Left cardiac atrium (tissue), 4 donors: ENCODE measurements at regions not wholly inside any gene's neighbourhood (a gene's known extent, or its start where the extent isn't known, plus 50 kb on each side); places are given as distances from the start of the nearest gene placed in this dataset.

Experiments used
- ATAC-seq, 2 donors: fragments of 200-7000 bp; cut with Tn5 transposase; one replicate each; pipeline ENCODE4 v1.9.1; 2020; ENCODE audit warnings: mild to moderate bottlenecking in 2 of 2, moderate library complexity in 2 of 2
- DNase-seq: peaks from one replicate; pipeline ENCODE4 v3.0.0-alpha.2; 2020
- intact Hi-C, 2 donors: fragments of 100-400 bp; cut with DNase I; formaldehyde crosslinking; loops; one replicate each; pipeline versions ENCODE4 v1.14.1 to v1.15.1; 2022 to 2023
- donor health status: DM: no; HTN: yes; CAD: no.
- donor health status: DM: no; HTN: yes; CAD: no; lungs with severe emphysema.
- donor health status: DM: yes; HTN: yes; CAD: no.
- donor health status: Dilated cardiomyopathy.

- intact Hi-C loops = no loop called here
- ATAC-seq (no peak), DNase-seq (peak; percentile 7)
Observed at GRCh38 chr14:101112351-101113107, 209.0 kb upstream of the RTL1 start.

GRCh38 chr14:101113108-101113612 lies 209.6 kb upstream of the RTL1 start:
- peak; percentile 10 for DNase-seq
- intact Hi-C loops = no loop called here
- no peak for ATAC-seq

- intact Hi-C loops = no loop called here
- DNase-seq = peak; percentile 13
- ATAC-seq = no peak
Observed at GRCh38 chr14:101113835-101114725, 210.6 kb upstream of the RTL1 start.

GRCh38 chr14:101114726-101115515 lies 211.4 kb upstream of the RTL1 start:
- ATAC-seq = no peak

GRCh38 chr14:101115652-101116051 lies 212.1 kb upstream of the RTL1 start:
- intact Hi-C loops = no loop called here
- DNase-seq = no peak
- ATAC-seq = no peak

More at GRCh38 chr14:101114726-101115515, 211.4 kb upstream of the RTL1 start:
- DNase-seq = peak; percentile 11
- intact Hi-C loops = no loop called here

- intact Hi-C loops = no loop called here
- DNase-seq = no peak
- ATAC-seq = no peak
Observed at GRCh38 chr14:101116065-101116464, 212.5 kb upstream of the RTL1 start.

- ATAC-seq (no peak), DNase-seq (no peak)
- intact Hi-C loops = no loop called here
Observed at GRCh38 chr14:101116486-101117130, 213.1 kb upstream of the RTL1 start.

GRCh38 chr14:101117543-101117942 lies 214.0 kb upstream of the RTL1 start:
- DNase-seq (no peak), ATAC-seq (no peak)
- intact Hi-C loops = no loop called here

GRCh38 chr14:101118233-101118632 lies 214.7 kb upstream of the RTL1 start:
- no peak for DNase-seq
- ATAC-seq = no peak

GRCh38 chr14:101118746-101119591 lies 215.4 kb upstream of the RTL1 start:
- ATAC-seq (no peak), DNase-seq (peak; percentile 12)
- intact Hi-C loops = no loop called here

More at GRCh38 chr14:101118233-101118632, 214.7 kb upstream of the RTL1 start:
- intact Hi-C loops = no loop called here

- peak in 1 of 2 donors; percentile 42 for ATAC-seq
- DNase-seq = peak; percentile 17
- intact Hi-C loops = no loop called here
Observed at GRCh38 chr14:101119830-101120571, 216.5 kb upstream of the RTL1 start.

- DNase-seq (peak; percentile 48), ATAC-seq (peak; percentile 60 to 79)
- intact Hi-C loops = no loop called here
Observed at GRCh38 chr14:101120641-101121507, 217.4 kb upstream of the RTL1 start.

GRCh38 chr14:101121508-101122139 lies 218.1 kb upstream of the RTL1 start:
- DNase-seq (peak; percentile 10), ATAC-seq (no peak)
- intact Hi-C loops = no loop called here

- peak; percentile 18 for DNase-seq
- ATAC-seq = no peak
- intact Hi-C loops = no loop called here
Observed at GRCh38 chr14:101122237-101123141, 219.0 kb upstream of the RTL1 start.
